Activated CD4-positive, CD25-positive, alpha-beta regulatory T cell treated with anti-CD3 and anti-CD28 coated beads, Interleukin-2, amount 50 U/mL, for 72 hours (primary cell): ENCODE measurements at regions not wholly inside any gene's neighbourhood (a gene's known extent, or its start where the extent isn't known, plus 50 kb on each side); places are given as distances from the start of the nearest gene placed in this dataset.
"Not testable (repeated sequence)": the region's sequence is repeated elsewhere in the genome, so short reads cannot be mapped to it uniquely, and the experiment has no call there.

Experiments
- DNase-seq: peaks from one replicate; pipeline ENCODE4 v3.0.0; 2021

DNA sequence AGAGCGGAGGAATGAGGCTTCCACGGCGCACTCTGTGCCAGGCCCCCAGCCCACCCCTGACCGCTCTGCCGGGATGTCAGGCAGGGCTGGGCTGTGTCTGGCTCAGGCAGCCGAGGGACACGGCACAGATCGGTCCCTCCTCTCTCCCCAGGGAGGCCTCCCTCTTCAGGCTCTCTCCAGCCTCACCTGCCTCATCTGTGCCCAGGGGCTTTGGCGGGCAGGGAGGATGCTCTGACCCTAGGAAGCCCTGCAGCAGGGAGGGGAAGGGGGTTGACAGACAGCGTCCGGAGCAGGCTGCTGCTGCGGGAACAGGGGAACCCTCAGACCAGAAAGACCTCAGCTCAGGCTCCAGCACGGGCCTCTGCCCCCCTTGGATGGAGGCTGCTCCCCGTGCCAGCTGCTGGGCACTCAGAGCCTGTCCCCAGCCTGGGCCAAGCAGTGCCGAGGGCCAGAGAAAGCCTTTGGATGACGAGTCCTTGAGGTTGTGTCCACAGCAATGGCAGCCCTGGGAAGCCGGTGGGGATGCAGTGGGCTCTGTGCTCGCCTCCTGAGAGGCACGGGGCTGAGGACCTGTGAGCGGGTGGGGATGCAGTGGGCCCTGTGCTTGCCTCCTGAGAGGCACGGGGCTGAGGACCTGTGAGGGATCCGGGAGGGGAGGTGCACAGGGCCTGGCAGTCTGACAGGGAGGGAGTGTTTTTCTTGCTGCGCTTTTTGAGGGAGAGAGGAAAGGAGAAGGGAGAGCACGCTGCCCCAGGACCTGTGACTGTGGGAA is 66.9 kb downstream of the FOXL3 start:
- DNase-seq: no peak

DNA sequence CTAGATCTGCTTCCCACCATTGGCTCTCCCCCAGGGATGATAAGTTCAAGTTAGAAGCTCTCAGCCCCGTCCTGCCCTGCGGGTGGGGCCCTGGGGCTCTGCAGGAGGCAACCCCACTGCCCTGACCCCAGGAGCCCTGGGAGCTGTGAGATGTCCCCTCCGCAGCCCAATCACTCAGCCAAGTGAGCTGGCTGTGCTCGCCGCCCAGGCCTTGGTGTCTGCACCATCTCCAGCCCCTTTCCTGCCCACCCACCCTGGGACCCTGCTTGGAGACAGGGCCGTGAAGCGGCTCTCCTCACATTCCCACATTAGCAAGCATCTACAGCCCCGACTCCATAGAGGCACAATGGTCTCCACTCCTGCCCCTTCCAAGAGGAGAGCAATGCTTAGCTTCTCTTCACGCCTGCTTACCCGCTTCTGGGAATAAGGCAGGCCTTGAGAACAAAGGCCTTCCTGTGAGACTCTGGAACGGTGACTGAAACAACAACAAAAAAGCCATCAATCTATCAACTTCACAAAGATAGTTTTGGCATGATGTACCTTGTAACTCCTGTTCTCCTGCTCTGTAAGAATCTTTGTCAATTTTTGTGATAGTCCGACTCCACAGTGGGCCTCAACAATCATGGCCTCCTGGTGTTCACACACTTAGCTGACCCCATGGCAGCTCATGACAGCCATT is 67.7 kb downstream of the FOXL3 start:
- DNase-seq: no peak

DNA sequence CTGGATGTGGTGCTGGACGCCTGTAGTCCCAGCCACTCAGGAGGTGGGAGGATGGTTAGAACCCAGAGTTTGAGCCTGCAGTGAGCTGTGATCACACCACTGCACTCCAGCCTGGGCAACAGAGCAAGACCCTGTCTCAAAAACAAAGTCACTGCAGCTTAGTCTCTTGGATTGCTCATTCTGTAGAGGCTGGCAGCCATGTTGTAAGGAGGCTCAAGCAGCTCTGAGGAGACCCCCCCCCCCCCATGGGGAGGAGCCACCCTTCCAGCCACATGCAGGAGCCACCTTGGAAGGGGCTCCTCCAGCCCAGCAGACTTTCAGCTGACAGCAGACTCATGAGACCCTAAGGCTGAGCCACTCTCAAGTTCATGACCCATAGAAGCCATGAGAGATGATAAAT is 68.4 kb downstream of the FOXL3 start:
- no peak for DNase-seq

DNA sequence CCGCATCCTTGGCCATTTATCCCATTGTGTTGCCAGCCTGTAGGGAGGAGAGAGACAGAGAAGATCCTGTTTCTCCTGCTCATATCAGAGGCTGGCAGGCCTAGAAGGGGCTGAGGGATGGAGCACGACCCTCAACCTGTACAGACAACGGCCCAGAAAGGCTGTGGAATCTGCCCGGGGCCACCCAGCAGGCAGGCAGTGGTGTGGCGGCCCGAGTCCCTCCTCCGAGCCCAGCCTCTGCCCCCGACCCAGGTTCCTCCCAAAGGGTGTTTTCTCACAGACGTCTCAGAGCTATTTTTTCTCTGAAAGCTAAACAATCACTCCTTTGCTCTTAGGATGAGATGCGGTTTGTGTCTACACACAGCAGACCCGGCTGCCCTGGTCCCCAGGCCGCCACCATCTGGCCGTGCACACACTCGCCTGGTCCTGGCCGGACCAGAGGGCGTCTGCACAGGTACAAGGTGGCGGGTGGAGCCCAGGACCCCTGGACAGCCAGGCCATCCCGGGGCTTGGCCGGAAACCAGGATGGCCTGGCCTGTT is 69.3 kb downstream of the FOXL3 start:
- DNase-seq: no peak

- DNase-seq: no peak
Observed at GRCh38 chr7:359766-360361, 69.9 kb downstream of the FOXL3 start.

- DNase-seq: no peak
Observed at GRCh38 chr7:360454-361100, 70.6 kb downstream of the FOXL3 start.

DNA sequence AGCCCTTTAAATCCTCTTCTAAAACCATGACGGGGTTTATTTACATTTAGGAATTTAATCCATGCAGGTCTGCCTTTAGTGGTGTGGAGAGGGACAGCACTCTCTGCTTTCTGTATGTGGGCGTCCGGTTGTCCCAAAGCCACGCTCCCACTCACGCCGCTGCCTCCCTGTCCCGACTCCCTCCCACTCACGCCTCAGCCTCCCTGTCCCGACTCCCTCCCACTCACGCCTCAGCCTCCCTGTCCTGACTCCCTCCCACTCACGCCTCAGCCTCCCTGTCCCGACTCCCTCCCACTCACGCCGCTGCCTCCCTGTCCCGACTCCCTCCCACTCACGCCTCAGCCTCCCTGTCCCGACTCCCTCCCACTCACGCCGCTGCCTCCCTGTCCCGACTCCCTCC is 71.2 kb downstream of the FOXL3 start:
- DNase-seq: not testable (repeated sequence)

DNA sequence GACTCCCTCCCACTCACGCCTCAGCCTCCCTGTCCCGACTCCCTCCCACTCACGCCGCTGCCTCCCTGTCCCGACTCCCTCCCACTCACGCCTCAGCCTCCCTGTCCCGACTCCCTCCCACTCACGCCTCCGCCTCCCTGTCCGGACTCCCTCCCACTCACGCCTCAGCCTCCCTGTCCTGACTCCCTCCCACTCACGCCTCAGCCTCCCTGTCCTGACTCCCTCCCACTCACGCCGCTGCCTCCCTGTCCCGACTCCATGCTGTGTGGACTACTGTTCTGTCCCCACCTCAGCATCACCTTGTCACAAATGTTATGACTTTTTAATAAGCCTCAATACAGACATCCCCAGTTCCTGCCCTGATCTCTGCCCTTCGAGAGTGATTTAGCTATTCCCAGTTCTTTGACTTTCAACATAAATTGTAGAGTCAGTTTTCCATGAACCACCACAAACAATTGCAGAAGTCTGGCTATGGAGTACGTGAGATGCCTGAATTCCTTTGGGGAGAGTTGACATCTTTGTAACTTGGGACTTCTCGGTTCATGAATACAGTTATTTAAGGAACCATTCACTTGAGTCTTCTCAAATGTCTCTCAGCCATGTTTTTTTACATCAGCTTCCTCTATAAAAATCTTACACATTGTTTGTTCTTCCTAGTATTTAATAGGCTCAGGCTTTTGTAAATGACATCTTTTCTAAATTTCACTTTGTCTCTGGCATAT is 71.9 kb downstream of the FOXL3 start:
- no peak for DNase-seq

GRCh38 chr7:362402-363096 is 72.6 kb downstream of the FOXL3 start:
- no peak for DNase-seq

GRCh38 chr7:363626-364025 is 73.7 kb downstream of the FOXL3 start:
- no peak for DNase-seq

GRCh38 chr7:364536-364935 is 74.6 kb downstream of the FOXL3 start:
- DNase-seq: no peak

DNA sequence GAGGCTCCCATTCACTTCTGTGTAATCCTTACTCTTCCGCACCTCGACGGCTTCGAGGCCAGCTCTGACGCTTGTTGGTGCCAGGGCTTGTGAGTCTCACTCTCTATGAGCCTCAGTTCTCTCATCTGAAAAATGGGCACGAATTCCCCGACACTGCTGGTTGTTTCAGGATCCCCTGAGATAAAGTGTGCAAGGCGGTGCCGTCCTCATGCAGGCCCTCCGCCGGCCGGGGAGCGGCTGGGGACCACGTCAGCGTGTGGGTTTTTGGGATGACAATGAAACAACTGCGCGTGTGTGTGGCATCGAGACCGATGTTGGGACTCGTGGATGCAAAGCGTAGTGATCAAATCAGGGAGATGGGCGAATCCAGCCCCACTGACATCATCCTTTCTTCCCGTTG is 75.6 kb downstream of the FOXL3 start:
- no peak for DNase-seq

DNA sequence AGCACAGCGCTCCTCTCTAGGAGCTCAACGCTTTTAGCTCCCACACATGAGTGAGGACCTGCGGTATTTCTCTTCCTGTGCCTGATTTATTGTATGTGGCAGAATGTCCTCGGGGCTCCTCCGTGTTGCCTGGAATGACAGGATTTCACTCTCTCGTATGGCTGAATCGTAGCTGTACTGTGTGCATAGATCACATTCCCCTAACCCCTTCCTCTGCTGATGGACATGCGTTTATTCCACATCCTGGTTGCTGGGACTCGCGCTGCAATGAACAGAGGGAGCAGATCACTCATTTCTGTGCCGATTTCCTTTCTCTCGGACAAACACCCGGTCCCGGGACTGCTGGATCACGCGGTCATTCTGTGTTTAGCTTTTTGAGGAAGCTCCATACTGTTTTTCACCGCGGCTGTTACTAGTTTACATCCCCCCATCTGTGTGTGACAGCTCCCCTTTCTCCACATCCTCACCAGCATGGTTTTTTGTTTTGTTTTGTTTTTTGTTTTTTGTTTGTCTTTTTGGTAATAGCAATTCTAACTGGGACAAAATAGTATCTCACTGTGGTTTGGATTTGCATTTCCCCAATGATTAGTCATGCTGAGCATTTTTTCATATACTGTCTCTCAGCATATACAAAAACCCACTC is 76.3 kb downstream of the FOXL3 start:
- DNase-seq: no peak

GRCh38 chr7:367351-367901 is 77.5 kb downstream of the FOXL3 start:
- no peak for DNase-seq

DNA sequence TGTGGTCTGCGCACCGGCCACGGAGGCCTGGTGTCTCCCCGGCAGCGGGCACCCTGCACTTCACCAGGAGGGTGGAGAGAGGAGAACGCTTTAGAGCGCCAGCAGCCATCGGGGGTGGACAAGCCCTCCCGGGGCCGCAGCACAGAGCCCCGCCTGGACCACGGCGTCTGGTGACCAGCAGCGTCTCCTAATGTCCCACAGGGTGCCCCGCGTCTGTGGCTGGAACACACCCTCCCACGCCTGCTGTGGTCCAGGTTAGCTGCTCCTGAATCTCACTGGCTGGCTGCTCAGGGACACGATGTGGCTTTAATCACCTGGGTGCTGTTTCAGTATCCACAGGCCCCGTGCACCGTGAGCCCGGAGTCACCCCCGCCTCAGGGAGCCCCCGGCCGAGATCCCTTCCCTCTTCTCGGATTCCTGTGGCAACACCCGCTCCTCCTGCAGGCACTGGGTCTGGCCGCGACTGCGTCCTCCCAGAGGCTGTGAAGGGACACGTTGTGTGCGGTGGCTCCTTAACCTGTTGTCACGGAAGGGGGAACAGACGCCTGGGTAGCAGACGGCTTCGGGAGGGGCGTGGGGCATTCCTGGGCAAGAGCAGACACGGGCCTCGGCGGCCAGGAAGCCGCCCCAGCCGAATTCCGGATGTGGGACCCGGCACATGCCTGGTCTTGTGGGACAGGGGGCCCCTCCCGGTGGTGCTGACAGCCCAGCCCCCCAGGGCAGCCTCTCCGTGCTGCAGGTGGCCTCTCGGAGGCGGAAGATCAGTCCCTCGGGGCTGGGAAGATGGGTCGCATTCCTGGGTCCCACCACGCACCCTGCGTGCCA is 78.9 kb downstream of the FOXL3 start:
- no peak for DNase-seq

DNA sequence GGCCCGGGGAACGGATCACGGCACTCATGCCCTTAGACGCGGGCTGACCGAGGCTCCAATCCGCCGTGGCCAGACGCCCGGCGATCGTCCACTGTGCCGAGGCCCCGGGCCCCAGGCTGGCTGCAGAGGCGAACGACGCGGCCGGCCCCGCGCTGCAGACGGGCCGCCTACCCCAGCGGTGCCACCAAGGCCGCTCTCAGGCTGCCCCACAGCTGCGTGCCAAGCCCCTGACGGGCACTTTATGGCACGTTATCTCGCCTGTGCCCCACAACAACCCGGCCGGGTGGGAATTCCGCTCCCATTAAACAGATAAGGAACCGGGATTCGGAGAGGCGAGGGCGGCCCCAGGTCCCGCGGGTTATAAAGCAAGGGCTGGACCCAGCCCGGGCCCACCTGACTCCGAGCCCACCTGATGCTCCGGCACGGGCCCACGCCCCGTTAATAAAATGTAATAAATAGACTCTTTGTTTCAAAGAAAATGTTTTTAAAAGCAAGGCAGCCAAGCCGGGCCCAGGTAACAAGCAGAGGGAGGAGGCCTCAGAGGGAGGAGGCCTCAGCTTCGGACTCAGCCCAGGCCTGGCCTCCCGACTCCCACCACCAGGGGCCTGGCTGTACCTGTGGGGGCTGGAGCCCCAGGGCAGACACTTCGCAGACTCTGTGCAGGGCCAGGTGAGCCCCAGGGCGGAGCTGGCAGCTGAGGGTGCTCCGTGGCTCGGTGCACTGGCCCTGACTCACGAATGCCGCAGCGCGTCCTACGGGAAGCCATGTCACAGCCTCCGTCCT is 79.7 kb downstream of the FOXL3 start:
- DNase-seq: no peak

- DNase-seq: no peak
Observed at GRCh38 chr7:370259-370625, 80.3 kb downstream of the FOXL3 start.

DNA sequence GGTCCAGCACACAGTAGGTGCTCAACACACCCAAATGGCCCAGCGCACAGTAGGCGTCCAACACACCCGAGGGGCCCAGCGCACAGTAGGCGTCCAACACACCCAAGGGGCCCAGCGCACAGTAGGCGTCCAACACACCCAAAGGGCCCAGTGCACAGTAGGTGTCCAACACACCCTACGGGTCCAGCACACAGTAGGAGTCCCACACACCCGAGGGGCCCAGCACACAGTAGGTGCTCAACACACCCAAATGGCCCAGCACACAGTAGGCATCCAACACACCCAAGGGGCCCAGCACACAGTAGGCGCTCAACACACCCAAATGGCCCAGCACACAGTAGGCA is 80.8 kb downstream of the FOXL3 start:
- no peak for DNase-seq

- DNase-seq: no peak
Observed at GRCh38 chr7:371119-371778, 81.3 kb downstream of the FOXL3 start.
